ENCODE measurements at regions not wholly inside any gene's neighbourhood (a gene's known extent, or its start where the extent isn't known, plus 50 kb on each side); places are given as distances from the start of the nearest gene placed in this dataset.

DNA sequence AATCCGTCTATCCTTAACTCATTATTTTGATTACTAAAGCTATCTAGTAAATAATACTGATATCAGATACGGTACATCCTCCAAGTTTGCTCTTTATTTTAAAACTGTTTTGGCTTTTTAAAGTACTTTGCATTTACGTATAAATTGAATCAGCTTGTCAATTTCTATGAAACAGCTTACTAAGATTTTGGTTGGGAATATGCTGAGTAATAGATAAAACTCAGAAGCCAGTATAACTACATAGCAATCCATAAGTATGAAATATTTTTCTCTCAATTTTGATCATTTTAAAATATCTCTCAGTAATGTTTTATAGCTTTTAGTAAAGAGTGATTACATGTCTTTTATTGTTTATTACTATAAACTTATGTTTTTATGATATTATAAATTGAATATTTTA lies 116.2 kb upstream of the SOX11 start:
- H3K27me3 Mint-ChIP-seq (ENCODE audit: low read depth), result no peaks in the 10 kb centered on the region
- no peak for DNase-seq
- ChIA-PET POLR2A (no interaction called here), CTCF (no interaction called here)
- peaks cover 3% of the 10 kb centered on the region for H3K9me3 Mint-ChIP-seq (ENCODE audit: insufficient read depth)
- no peaks in the 10 kb centered on the region for H3K36me3 Mint-ChIP-seq (ENCODE audit: low read depth)
- ATAC-seq, result no peak
- H3K27ac Mint-ChIP-seq, result no peak overlapping the region
- no peaks in the 10 kb centered on the region for H3K4me1 Mint-ChIP-seq (ENCODE audit: low read depth)
- no peak overlapping the region for H3K4me3 Mint-ChIP-seq

DNA sequence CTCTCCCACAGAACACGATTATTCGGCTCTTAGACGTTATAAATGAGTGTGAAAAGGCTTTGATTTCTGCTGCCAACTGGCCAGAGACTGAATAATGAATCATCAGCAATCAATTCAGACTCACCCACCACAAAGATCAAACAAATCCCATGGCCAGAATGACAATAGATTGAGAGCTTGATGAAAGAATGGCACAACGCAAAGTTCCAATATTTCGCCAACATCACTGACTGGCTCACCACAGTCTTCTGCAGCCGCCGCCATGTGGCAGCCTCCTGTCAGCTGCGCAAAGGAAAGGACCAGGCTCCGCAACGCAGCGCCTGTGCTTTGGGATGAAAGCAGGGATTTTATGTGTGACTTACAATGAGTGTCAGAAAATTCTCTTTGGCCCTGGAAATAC lies 104.4 kb upstream of the SOX11 start:
- CTCF ChIA-PET, result no interaction called here
- ATAC-seq (no peak), DNase-seq (no peak)
- H3K4me3 Mint-ChIP-seq, result no peak overlapping the region
- H3K4me1 Mint-ChIP-seq (ENCODE audit: low read depth), result no peaks in the 10 kb centered on the region
- no peaks in the 10 kb centered on the region for H3K9me3 Mint-ChIP-seq (ENCODE audit: insufficient read depth)
- no peaks in the 10 kb centered on the region for H3K36me3 Mint-ChIP-seq (ENCODE audit: low read depth)
- H3K27ac Mint-ChIP-seq, result no peak overlapping the region
- POLR2A ChIA-PET, result no interaction called here
- no peaks in the 10 kb centered on the region for H3K27me3 Mint-ChIP-seq (ENCODE audit: low read depth)

DNA sequence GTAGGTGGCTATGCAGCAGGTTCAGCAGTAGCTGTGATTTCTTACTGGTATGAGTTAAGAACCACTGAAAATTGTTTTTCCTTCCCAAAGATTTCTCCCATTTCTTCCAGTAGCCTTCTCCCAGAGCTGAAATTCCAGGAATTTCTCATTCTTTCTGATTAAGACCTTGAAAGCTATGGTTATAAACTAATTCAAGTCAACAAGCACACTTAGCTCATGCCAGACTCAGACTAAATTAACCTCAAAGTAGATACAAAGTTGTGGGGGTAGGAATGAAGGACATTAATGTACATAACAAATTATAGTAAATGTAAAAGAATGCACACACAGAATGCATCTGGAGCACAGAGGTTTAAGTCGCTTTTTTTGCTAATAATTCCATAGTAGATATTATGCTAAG lies 103.6 kb upstream of the SOX11 start:
- Mint-ChIP-seq H3K36me3 (ENCODE audit: low read depth) (no peaks in the 10 kb centered on the region), H3K27me3 (ENCODE audit: low read depth) (no peaks in the 10 kb centered on the region), H3K27ac (no peak overlapping the region), H3K4me1 (ENCODE audit: low read depth) (no peaks in the 10 kb centered on the region), H3K9me3 (ENCODE audit: insufficient read depth) (no peaks in the 10 kb centered on the region), H3K4me3 (no peak overlapping the region)
- CTCF ChIA-PET, result no interaction called here
- POLR2A ChIA-PET, result no interaction called here
- DNase-seq, result no peak
- ATAC-seq, result no peak

DNA sequence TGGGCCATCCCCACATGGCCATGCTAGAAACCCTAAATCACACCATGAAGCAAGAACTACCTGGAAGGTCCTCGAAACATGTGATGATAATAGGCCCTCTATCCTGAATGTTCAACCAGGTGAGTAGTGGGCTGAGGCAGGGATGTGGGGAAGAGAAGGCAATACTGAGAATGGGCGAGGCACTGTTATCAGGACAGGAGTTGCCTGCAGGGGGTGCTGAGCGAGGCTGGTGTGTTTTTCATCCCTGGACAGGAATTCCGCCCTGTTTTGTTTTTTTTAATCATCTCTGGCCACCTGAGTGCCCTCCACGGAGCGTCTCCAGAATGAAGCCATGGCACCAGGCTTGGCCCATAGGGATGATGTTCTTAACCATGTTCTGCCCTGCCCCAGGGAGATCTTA lies 103.0 kb upstream of the SOX11 start:
- Mint-ChIP-seq H3K27ac (no peak overlapping the region), H3K4me1 (ENCODE audit: low read depth) (no peaks in the 10 kb centered on the region), H3K36me3 (ENCODE audit: low read depth) (no peaks in the 10 kb centered on the region), H3K9me3 (ENCODE audit: insufficient read depth) (no peaks in the 10 kb centered on the region), H3K4me3 (no peak overlapping the region), H3K27me3 (ENCODE audit: low read depth) (no peaks in the 10 kb centered on the region)
- ChIA-PET POLR2A (no interaction called here), CTCF (no interaction called here)
- ATAC-seq, result no peak
- DNase-seq, result no peak

DNA sequence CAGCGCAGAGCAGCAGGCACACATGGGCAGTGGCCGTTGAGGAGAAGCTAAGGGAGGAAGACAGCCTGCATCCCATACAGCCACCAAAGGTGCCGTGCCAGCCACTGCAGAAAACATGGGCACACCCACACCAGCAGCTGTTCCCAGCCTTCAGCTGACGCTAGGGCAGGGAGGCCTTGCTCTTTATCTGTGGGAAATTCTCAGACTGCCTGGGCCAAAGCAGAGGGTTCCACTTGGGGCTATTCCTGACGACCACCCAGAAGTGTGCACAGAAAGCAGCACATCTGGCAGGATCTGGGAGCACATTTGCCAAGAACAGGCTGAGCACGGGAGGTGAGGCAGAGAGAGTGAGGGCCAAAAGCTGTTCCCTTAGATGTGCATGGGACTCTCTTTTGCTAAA lies 101.3 kb upstream of the SOX11 start:
- POLR2A ChIA-PET, result no interaction called here
- Mint-ChIP-seq H3K27ac (no peak overlapping the region), H3K36me3 (ENCODE audit: low read depth) (no peaks in the 10 kb centered on the region), H3K27me3 (ENCODE audit: low read depth) (no peaks in the 10 kb centered on the region), H3K4me1 (ENCODE audit: low read depth) (no peaks in the 10 kb centered on the region), H3K4me3 (no peak overlapping the region), H3K9me3 (ENCODE audit: insufficient read depth) (no peaks in the 10 kb centered on the region)
- no peak for DNase-seq
- CTCF ChIA-PET, result no interaction called here
- ATAC-seq, result no peak

DNA sequence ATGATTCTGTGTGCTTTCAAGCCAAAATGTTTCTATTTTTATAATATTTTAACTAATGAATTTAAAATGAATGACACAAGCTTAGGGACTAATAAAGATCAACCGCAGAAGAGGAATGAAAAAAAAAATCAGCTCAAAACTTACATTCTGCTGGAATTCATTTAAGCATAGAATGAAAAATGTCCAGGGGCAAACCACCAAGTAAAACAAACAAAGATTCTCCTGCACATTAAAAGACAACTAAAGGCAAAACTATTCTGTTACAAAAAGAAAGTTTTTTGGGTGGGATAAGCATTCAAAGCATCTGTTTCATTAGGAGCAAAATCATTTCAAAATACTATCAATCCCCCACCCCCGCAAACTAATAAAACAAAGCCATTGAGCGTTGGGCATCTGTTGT lies 99.3 kb upstream of the SOX11 start:
- Mint-ChIP-seq H3K27me3 (ENCODE audit: low read depth) (no peaks in the 10 kb centered on the region), H3K36me3 (ENCODE audit: low read depth) (no peaks in the 10 kb centered on the region), H3K4me3 (no peak overlapping the region), H3K4me1 (ENCODE audit: low read depth) (no peaks in the 10 kb centered on the region), H3K27ac (no peak overlapping the region), H3K9me3 (ENCODE audit: insufficient read depth) (no peaks in the 10 kb centered on the region)
- ChIA-PET CTCF (no interaction called here), POLR2A (no interaction called here)
- DNase-seq (no peak), ATAC-seq (no peak)

DNA sequence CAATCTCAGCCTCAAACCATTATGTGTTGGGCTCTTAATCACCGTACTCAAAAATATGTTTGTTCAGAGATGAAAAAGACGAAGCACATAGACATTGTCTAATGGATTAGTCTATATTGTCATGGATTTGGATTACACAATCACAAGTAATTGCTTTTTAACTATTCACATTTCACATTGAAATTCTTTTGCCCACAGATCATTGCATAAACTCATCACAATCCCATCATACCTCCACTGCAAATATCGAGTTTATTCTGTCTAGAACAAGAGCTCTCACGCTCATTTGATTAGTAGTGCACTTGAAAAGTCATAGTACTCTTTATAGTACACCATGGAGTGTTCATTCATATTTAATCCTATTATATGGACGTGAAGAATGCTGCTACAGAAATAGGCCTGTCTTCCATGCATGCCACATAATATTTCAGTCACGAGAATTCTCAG lies 97.9 kb upstream of the SOX11 start:
- DNase-seq (no peak), ATAC-seq (no peak)
- ChIA-PET POLR2A (no interaction called here), CTCF (no interaction called here)
- H3K9me3 Mint-ChIP-seq (ENCODE audit: insufficient read depth), result no peaks in the 10 kb centered on the region
- no peaks in the 10 kb centered on the region for H3K27me3 Mint-ChIP-seq (ENCODE audit: low read depth)
- no peaks in the 10 kb centered on the region for H3K4me1 Mint-ChIP-seq (ENCODE audit: low read depth)
- no peaks in the 10 kb centered on the region for H3K36me3 Mint-ChIP-seq (ENCODE audit: low read depth)
- H3K4me3 Mint-ChIP-seq, result no peak overlapping the region
- no peak overlapping the region for H3K27ac Mint-ChIP-seq

DNA sequence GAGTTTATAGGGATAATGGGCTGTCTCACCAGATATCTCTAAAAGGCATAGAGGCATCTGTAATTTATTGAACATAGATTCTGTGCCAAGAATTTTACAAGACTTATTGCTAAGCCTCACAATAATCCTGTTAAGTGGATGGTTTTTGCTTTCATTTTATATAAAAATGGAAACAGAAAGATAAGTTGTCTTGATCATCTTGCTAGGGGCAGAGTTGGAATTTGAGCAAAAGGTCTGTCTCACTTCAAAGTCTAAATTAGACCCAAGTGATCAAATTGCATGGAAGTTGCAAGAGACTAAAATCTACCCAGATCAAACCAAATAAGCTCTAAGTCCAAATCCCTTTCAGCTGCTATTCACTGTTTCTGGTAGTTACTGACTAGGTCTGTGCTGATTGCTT lies 95.3 kb upstream of the SOX11 start:
- CTCF ChIA-PET, result no interaction called here
- POLR2A ChIA-PET, result no interaction called here
- Mint-ChIP-seq H3K4me3 (no peak overlapping the region), H3K36me3 (ENCODE audit: low read depth) (no peaks in the 10 kb centered on the region), H3K27me3 (ENCODE audit: low read depth) (no peaks in the 10 kb centered on the region), H3K4me1 (ENCODE audit: low read depth) (no peaks in the 10 kb centered on the region), H3K9me3 (ENCODE audit: insufficient read depth) (no peaks in the 10 kb centered on the region), H3K27ac (no peak overlapping the region)
- no peak for DNase-seq
- ATAC-seq, result no peak

DNA sequence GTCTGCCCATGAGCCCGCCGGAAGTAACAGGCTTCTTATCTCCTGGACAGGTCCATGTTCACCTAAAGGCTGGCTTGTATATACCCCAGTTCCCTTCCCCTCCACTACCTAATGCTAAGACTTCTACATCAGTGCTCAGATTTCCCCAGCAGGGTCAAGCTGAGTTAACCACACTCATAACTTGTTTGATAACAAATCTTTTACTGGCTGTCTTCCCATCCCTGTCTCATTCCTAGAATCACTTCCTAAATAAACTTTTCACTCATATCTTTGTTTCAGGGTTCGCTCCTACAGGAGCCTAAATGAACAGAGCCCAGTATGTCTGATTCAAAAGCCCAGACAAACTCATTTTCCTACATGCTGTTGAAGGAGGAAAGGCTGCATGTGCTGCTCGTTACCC lies 94.0 kb upstream of the SOX11 start:
- POLR2A ChIA-PET, result no interaction called here
- CTCF ChIA-PET, result no interaction called here
- no peak overlapping the region for H3K27ac Mint-ChIP-seq
- H3K9me3 Mint-ChIP-seq (ENCODE audit: insufficient read depth), result no peaks in the 10 kb centered on the region
- H3K4me3 Mint-ChIP-seq, result no peak overlapping the region
- H3K27me3 Mint-ChIP-seq (ENCODE audit: low read depth), result no peaks in the 10 kb centered on the region
- DNase-seq (no peak), ATAC-seq (no peak)
- H3K4me1 Mint-ChIP-seq (ENCODE audit: low read depth), result no peaks in the 10 kb centered on the region
- H3K36me3 Mint-ChIP-seq (ENCODE audit: low read depth), result no peaks in the 10 kb centered on the region

DNA sequence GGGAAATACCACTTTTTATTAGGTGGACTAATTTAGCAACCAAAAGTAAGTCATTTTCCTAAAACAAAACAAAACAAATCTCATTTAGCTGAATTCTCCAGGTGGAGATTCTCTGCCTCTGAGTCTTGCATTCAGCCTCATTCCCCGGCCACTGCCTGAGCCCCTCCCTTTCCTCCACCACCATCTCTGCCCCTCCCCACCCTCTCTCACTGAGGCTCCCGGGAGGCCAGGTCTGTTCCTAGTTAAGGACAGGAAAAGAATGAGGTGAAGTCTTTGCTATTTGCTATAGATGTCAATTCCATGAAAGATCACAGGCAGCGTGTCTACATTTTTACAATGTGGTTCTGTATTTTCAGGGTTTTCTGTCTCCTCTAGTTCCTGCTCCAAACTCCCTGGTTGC lies 83.0 kb upstream of the SOX11 start:
- H3K9me3 Mint-ChIP-seq (ENCODE audit: insufficient read depth), result no peaks in the 10 kb centered on the region
- CTCF ChIA-PET, result no interaction called here

DNA sequence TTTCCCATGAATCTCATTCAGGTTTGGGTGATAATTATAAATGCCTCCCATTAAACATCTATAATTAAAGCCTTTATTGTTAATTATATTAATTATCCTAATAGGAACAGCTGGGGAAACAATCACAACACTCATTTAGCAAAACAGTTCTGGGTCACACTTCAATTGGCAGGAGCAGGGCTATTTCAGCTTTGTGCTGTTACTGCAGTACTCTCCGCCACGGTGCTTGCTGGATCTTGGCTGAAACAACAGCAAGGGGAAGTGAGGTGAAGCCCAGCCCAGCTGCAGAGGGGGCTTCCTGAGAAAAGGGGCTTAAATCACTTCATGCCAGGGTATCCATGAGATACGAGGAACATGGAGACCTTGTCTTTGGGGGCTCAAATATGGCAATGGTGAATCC lies 79.5 kb upstream of the SOX11 start:
- no peak overlapping the region for H3K4me3 Mint-ChIP-seq
- no peaks in the 10 kb centered on the region for H3K4me1 Mint-ChIP-seq (ENCODE audit: low read depth)
- H3K9me3 Mint-ChIP-seq (ENCODE audit: insufficient read depth), result no peaks in the 10 kb centered on the region
- H3K36me3 Mint-ChIP-seq (ENCODE audit: low read depth), result no peaks in the 10 kb centered on the region
- DNase-seq (no peak), ATAC-seq (no peak)
- POLR2A ChIA-PET, result no interaction called here
- H3K27ac Mint-ChIP-seq, result no peak overlapping the region
- CTCF ChIA-PET, result no interaction called here
- H3K27me3 Mint-ChIP-seq (ENCODE audit: low read depth), result no peaks in the 10 kb centered on the region

More for the DNA sequence above, 83.0 kb upstream of the SOX11 start:
- Mint-ChIP-seq H3K27ac (no peak overlapping the region), H3K36me3 (ENCODE audit: low read depth) (no peaks in the 10 kb centered on the region), H3K27me3 (ENCODE audit: low read depth) (no peaks in the 10 kb centered on the region), H3K4me3 (no peak overlapping the region), H3K4me1 (ENCODE audit: low read depth) (no peaks in the 10 kb centered on the region)
- ATAC-seq (no peak), DNase-seq (no peak)
- POLR2A ChIA-PET, result interaction anchor here (0.6 kb wide), 1 partner anchor 59 kb away, joined by 3 read pairs; no protein-coding TSS in a partner anchor

DNA sequence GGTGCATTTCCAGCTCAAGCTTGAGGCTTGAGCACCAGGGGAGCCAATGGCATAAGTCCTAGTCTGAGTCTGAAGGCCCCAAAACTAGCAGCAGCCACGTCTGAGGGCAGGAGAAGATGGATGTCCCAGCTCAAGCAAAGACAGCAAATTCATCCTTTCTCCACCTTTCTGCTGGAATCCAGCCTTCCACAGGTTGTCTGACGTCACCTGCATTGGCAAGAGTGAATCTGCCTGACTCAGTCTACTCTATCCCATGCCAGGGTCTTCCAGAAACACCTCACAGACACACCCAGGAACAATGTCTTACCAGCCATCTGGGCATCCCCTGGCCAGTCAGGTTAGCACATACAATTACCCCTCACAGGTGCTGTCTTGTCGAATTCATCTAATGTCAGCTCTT lies 76.2 kb upstream of the SOX11 start:
- no peaks in the 10 kb centered on the region for H3K36me3 Mint-ChIP-seq (ENCODE audit: low read depth)
- no peaks in the 10 kb centered on the region for H3K9me3 Mint-ChIP-seq (ENCODE audit: insufficient read depth)
- DNase-seq (no peak), ATAC-seq (no peak)
- ChIA-PET CTCF (no interaction called here), POLR2A (no interaction called here)
- no peak overlapping the region for H3K27ac Mint-ChIP-seq
- no peaks in the 10 kb centered on the region for H3K27me3 Mint-ChIP-seq (ENCODE audit: low read depth)
- no peak overlapping the region for H3K4me3 Mint-ChIP-seq
- H3K4me1 Mint-ChIP-seq (ENCODE audit: low read depth), result no peaks in the 10 kb centered on the region

DNA sequence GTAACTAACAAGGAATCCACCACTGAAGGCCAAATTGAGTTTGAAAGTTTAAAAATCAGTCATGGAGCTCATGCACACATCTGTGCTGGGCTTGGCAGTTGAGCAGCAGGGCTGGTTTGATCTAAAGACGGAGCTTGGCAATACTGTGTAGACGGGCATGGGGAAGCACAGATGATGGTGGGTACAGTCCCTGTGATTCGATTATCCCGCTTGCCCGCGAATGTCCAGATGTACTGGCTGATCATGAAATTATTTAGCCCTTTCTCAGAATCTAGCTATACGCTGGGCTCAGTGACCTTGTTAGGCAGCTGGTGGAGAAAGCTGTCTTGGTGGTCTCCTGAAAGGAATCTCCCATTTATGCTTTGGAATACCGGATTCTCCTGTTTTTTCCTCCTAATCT lies 74.8 kb upstream of the SOX11 start:
- ChIA-PET CTCF (no interaction called here), POLR2A (no interaction called here)
- Mint-ChIP-seq H3K27ac (no peak overlapping the region), H3K9me3 (ENCODE audit: insufficient read depth) (no peaks in the 10 kb centered on the region), H3K4me3 (no peak overlapping the region), H3K27me3 (ENCODE audit: low read depth) (no peaks in the 10 kb centered on the region), H3K36me3 (ENCODE audit: low read depth) (no peaks in the 10 kb centered on the region), H3K4me1 (ENCODE audit: low read depth) (no peaks in the 10 kb centered on the region)
- no peak for DNase-seq
- ATAC-seq, result no peak

DNA sequence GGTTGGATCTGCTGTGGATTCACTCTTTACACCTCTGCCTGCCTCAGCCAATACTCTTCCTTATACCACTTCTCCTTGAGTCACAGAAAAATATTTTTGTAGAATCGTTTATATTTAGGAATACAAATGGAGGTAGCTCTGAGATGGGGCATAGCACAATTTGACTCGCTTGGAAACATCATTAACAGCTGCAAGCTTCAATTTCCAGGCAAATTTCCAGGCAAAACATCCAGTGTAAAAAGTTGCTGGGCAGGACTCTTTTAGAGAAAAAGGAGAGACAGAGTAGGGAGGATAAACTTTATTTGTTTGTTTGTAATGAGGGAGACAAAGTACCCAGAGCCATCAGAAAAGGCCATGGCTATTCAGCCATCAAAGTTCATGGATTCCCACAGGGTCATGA lies 74.4 kb upstream of the SOX11 start:
- Mint-ChIP-seq H3K4me1 (ENCODE audit: low read depth) (no peaks in the 10 kb centered on the region), H3K4me3 (no peak overlapping the region), H3K27me3 (ENCODE audit: low read depth) (no peaks in the 10 kb centered on the region), H3K36me3 (ENCODE audit: low read depth) (no peaks in the 10 kb centered on the region), H3K9me3 (ENCODE audit: insufficient read depth) (no peaks in the 10 kb centered on the region), H3K27ac (no peak overlapping the region)
- ChIA-PET CTCF (no interaction called here), POLR2A (no interaction called here)
- no peak for ATAC-seq
- no peak for DNase-seq
